VCaP (cell line): ENCODE measurements at regions not wholly inside any gene's neighbourhood (a gene's known extent, or its start where the extent isn't known, plus 50 kb on each side); places are given as distances from the start of the nearest gene placed in this dataset.

Source experiments
- H3K27ac ChIP-seq: fragments of 450-650 bp; 2 replicates; pipeline ENCODE4 v1.5.1; 2017
- TF ChIP-seq, protein P1 (sequence below): fragments of 450-650 bp; conservative IDR thresholded peaks from 2 replicates; pipeline ENCODE4 v1.5.1; 2017; ENCODE audit warnings: mild to moderate bottlenecking, moderate library complexity

DNA sequence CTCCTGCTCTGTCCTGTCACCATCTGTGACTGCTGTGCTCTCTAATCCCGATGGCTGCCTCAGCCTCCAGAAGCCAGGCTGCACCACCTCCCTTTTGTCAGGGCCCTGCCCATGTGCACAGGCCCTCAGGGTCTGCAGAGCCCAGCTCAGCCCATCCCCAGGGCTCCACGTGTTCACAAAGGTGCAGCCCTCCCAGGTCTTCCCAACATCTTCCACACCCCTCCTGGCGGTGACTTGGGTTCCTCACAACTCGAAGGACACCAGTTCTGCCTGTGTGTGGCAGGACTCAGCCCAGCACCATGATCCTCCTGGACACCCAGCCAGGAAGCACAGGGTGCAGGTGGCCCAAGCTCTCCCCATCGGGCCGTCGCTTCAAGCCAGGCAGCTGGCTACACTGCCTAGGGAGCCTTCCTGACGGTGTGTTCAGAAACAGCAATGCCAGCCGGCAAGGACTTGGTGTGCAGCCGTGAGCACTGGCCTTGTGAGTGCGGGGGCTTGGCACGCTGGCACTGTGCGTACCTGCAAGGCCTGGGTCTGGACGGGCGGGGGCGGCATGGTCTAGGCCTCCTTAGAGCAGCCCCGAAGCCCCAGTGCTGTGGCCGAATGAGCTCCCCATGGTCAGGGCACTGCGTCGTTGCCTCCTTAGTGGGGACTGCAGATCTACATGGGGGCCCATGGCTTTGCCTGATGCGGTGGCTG lies 96.1 kb downstream of the MRPL36 start:
- H3K27ac ChIP-seq: no peak overlapping the region
- TF ChIP-seq, protein P1, sequence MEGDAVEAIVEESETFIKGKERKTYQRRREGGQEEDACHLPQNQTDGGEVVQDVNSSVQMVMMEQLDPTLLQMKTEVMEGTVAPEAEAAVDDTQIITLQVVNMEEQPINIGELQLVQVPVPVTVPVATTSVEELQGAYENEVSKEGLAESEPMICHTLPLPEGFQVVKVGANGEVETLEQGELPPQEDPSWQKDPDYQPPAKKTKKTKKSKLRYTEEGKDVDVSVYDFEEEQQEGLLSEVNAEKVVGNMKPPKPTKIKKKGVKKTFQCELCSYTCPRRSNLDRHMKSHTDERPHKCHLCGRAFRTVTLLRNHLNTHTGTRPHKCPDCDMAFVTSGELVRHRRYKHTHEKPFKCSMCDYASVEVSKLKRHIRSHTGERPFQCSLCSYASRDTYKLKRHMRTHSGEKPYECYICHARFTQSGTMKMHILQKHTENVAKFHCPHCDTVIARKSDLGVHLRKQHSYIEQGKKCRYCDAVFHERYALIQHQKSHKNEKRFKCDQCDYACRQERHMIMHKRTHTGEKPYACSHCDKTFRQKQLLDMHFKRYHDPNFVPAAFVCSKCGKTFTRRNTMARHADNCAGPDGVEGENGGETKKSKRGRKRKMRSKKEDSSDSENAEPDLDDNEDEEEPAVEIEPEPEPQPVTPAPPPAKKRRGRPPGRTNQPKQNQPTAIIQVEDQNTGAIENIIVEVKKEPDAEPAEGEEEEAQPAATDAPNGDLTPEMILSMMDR: no peak

DNA sequence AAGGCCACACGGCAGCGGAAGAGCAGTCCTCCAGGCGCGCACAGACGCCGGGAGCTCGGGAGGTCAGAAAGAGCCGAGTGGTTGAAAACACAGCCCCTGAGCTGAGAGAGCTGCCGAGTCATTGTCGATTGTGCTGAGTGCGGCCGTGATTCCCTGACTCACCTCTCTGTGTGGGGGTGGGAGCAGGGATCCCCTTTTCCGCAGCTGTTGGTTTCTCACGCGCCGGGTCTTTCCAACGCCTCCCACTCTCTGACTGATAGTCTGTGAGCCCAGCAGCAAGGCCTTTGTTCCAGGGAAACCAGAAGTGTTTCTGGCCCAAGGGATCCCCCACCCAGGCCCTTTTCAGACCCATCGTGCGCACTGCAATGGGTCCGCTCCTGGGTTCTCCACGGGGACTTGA lies 97.3 kb downstream of the MRPL36 start:
- H3K27ac ChIP-seq: no peak overlapping the region
- TF ChIP-seq, protein P1: no peak

DNA sequence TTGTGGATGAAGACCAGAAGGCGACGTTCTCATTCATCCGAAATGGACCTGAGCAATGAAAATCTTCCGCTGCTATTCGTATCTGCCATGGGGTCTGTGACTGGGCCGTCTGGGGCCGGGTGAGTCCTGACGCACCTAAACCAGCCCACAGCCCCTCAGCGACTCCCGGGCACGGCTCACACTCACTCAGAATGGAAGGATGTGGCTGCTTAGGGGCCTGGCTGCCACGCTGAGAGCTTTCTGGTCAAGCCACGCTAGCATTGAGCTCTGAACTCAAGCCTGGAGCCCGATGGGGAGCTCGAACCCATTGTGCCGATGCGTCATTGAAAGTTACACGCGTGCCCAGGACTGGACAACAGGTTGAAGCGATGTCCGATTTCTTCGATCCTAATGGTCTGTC lies 97.8 kb downstream of the MRPL36 start:
- no peak overlapping the region for H3K27ac ChIP-seq
- TF ChIP-seq, protein P1: no peak

DNA sequence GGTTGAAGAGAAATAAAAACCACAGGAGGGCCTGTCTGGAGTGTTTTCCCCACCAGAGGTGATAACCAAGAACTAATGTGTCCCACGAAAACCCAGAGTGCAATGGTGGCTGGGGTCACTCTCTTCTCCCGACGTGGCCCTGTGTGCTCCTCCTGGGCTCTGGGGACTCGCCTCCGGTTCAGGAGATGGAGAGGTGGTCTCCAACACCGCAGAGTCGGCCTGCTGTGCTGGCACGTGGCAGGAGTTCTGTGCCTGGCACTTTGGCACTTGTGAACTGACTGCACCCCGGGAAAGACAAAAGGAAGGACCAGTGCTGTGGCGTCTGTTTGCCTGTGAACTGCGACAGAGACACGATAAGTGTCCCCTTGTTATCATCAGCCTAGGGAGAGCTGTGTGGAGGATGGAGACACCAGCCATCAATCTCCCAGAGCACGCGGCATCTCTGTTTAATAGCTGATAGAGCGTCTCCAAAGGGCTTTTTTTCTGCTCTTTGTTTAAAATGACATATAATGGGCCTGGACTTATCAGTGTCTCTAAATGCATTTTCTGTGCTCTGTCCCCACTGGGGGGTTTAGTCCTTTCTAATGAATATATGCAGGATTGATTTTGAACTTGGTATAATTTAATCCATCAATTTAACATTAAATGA lies 98.3 kb downstream of the MRPL36 start:
- TF ChIP-seq, protein P1: no peak

DNA sequence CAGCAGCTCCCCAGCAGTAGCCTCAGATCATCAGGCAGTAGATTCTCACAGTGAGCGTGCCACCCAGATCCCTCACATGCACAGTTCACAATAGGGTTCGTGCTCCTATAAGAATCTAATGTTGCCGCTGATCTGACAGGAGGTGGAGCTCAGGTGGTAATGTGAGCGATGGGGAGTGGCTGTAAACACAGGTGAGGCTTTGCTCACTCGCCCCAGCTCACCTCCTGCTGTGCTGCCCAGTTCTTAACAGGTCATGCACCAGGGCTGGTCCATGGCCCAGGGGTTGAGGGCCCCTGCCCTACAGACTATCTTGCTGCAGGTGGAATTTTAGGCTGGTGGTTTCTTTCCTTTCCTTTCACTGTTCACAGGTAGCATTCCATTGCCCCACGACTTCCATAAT lies 100.2 kb downstream of the MRPL36 start:
- no peak overlapping the region for H3K27ac ChIP-seq
- TF ChIP-seq, protein P1: no peak

More for the DNA sequence above, 98.3 kb downstream of the MRPL36 start:
- no peak overlapping the region for H3K27ac ChIP-seq

DNA sequence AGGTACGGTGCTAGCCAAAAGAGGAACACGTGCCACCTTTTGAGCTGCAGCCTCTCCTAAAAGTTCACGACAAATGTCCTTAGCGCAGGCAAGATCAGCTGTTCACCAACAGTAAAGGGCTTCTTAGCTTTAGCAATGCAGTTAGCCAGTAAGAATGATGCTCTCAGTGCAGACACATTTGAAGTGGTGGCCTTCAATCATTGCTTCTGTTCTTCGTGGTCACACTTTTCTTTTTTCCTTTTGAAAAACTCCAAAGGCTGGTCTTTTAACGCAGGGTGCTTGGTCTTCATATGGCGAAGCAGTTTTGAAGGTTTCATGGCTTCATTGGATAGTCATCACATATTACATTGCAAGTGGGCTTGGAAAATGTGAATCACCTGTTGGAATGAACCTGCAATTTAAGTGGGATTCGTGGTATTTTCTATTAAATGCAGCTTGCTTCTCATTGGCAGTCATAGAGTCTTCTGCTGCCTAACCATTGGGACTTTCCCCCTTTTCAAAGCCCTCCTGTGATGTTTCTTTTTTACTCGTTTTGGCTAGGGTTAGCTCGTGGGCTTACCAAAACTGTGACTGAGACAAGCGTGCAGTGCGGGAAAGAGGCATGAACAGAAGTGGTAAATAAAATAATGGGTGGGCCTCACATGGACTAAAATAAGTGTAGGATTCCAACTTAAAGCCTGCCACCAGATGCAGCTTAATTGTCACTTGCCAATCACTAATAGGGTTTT lies 100.9 kb downstream of the MRPL36 start:
- TF ChIP-seq, protein P1: no peak
- no peak overlapping the region for H3K27ac ChIP-seq

DNA sequence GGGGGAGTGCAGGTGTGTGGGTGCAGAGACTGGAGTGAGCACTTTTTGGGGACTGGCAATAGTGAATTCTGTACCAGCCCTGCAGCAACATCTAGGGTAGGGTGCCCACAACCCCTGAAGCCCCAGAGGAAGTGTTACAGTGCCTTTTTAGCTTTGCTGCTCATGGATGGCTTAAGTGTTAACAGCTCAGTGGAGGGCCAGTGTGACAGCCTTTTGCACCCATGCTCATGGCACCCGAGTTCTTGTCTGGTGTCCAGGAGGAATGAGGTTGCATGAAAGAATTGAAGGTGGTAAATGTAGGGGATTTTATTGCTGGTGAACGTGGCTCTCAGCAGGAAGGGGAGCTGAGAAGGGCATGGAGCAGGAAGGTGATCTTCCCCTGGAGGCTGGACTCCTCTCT lies 107.3 kb downstream of the MRPL36 start:
- TF ChIP-seq, protein P1: no peak
- no peak overlapping the region for H3K27ac ChIP-seq
